ENCODE measurements at regions not wholly inside any gene's neighbourhood (a gene's known extent, or its start where the extent isn't known, plus 50 kb on each side); places are given as distances from the start of the nearest gene placed in this dataset.

GRCh38 chr14:54314365-54315104 lies 82.3 kb upstream of the CDKN3 start:
- Histone ChIP-seq H3F3A (ENCODE audit: control insufficient read depth, insufficient read depth) (no peaks in the 10 kb centered on the region), H3K79me2 (ENCODE audit: control insufficient read depth, low read length) (no peaks in the 10 kb centered on the region), H3K4me3 (ENCODE audit: low read length) (no peak overlapping the region), H3K27me3 (ENCODE audit: control insufficient read depth, low read length) (no peaks in the 10 kb centered on the region), H3K4me2 (ENCODE audit: low read length) (no peak overlapping the region), H4K20me1 (ENCODE audit: control insufficient read depth, insufficient read depth, low read depth, low read length) (no peaks in the 10 kb centered on the region), H3K36me3 (ENCODE audit: control insufficient read depth, low read length) (no peaks in the 10 kb centered on the region), H3K9me2 (replicated peaks; ENCODE audit: control insufficient read depth, low read length) (no peaks in the 10 kb centered on the region), H3K4me1 (ENCODE audit: control insufficient read depth, low read length) (peaks cover 7% of the 10 kb centered on the region), H3K9me3 (ENCODE audit: control insufficient read depth, insufficient read depth, low read length) (no peaks in the 10 kb centered on the region), H3K27ac (ENCODE audit: low read depth, low read length) (no peak overlapping the region)
- TF ChIP-seq CTCF (IDR thresholded peaks at IDR 0.05; ENCODE audit: low read depth, low read length, poor library complexity, severe bottlenecking) (no peak), EZH2phosphoT487 (IDR thresholded peaks at IDR 0.05; ENCODE audit: borderline replicate concordance, low read length) (no peak)

- H3F3A ChIP-seq (ENCODE audit: control insufficient read depth, insufficient read depth), result no peaks in the 10 kb centered on the region
- H3K27me3 ChIP-seq (ENCODE audit: control insufficient read depth, low read length), result no peaks in the 10 kb centered on the region
- no peaks in the 10 kb centered on the region for H4K20me1 ChIP-seq (ENCODE audit: control insufficient read depth, insufficient read depth, low read depth, low read length)
- H3K36me3 ChIP-seq (ENCODE audit: control insufficient read depth, low read length), result no peaks in the 10 kb centered on the region
- TF ChIP-seq EZH2phosphoT487 (IDR thresholded peaks at IDR 0.05; ENCODE audit: borderline replicate concordance, low read length), result no peak
- no peak for TF ChIP-seq CTCF (IDR thresholded peaks at IDR 0.05; ENCODE audit: low read depth, low read length, poor library complexity, severe bottlenecking)
- H3K9me3 ChIP-seq (ENCODE audit: control insufficient read depth, insufficient read depth, low read length), result no peaks in the 10 kb centered on the region
- H3K27ac ChIP-seq (ENCODE audit: low read depth, low read length), result no peak overlapping the region
- H3K4me2 ChIP-seq (ENCODE audit: low read length), result no peak overlapping the region
- no peak overlapping the region for H3K4me3 ChIP-seq (ENCODE audit: low read length)
- H3K9me2 ChIP-seq (replicated peaks; ENCODE audit: control insufficient read depth, low read length), result no peaks in the 10 kb centered on the region
- no peaks in the 10 kb centered on the region for H3K79me2 ChIP-seq (ENCODE audit: control insufficient read depth, low read length)
- peaks cover 7% of the 10 kb centered on the region for H3K4me1 ChIP-seq (ENCODE audit: control insufficient read depth, low read length)
Measured at GRCh38 chr14:54316652-54317051, 80.2 kb upstream of the CDKN3 start.

- Histone ChIP-seq H3K27me3 (ENCODE audit: control insufficient read depth, low read length) (no peaks in the 10 kb centered on the region), H3K4me1 (ENCODE audit: control insufficient read depth, low read length) (peaks cover 7% of the 10 kb centered on the region), H4K20me1 (ENCODE audit: control insufficient read depth, insufficient read depth, low read depth, low read length) (no peaks in the 10 kb centered on the region), H3K4me3 (ENCODE audit: low read length) (no peak overlapping the region), H3K9me2 (replicated peaks; ENCODE audit: control insufficient read depth, low read length) (no peaks in the 10 kb centered on the region), H3K79me2 (ENCODE audit: control insufficient read depth, low read length) (no peaks in the 10 kb centered on the region), H3K9me3 (ENCODE audit: control insufficient read depth, insufficient read depth, low read length) (no peaks in the 10 kb centered on the region), H3K4me2 (ENCODE audit: low read length) (no peak overlapping the region), H3F3A (ENCODE audit: control insufficient read depth, insufficient read depth) (no peaks in the 10 kb centered on the region), H3K27ac (ENCODE audit: low read depth, low read length) (no peak overlapping the region), H3K36me3 (ENCODE audit: control insufficient read depth, low read length) (no peaks in the 10 kb centered on the region)
- TF ChIP-seq EZH2phosphoT487 (IDR thresholded peaks at IDR 0.05; ENCODE audit: borderline replicate concordance, low read length) (no peak), CTCF (IDR thresholded peaks at IDR 0.05; ENCODE audit: low read depth, low read length, poor library complexity, severe bottlenecking) (no peak)
Measured at GRCh38 chr14:54317391-54317790, 79.4 kb upstream of the CDKN3 start.
